Embryonic facial prominence (tissue), 1 donor: ENCODE measurements at regions not wholly inside any gene's neighbourhood (a gene's known extent, or its start where the extent isn't known, plus 50 kb on each side); places are given as distances from the start of the nearest gene placed in this dataset.
A peak's percentile ranks its signal among the peaks of the same experiment; 100 is the strongest.

ENCODE experiments used
- DNase-seq: peaks from one replicate; pipeline ENCODE4 v3.0.0-alpha.2; 2016; ENCODE audit errors: extremely low spot score

GRCh38 chr11:12315024-12315423, 62.3 kb upstream of the PARVA start:
- DNase-seq: no peak

- DNase-seq: no peak
These were observed 60.9 kb upstream of the PARVA start for GRCh38 chr11:12316432-12316831.

GRCh38 chr11:12318791-12319438, 58.5 kb upstream of the PARVA start:
- DNase-seq: peak; percentile 64

- no peak for DNase-seq
These were observed 57.9 kb upstream of the PARVA start for GRCh38 chr11:12319461-12319951.

GRCh38 chr11:12319988-12320387, 57.4 kb upstream of the PARVA start:
- DNase-seq: no peak

GRCh38 chr11:12321217-12321937, 56.0 kb upstream of the PARVA start:
- no peak for DNase-seq

GRCh38 chr11:12324585-12324984, 52.8 kb upstream of the PARVA start:
- no peak for DNase-seq
